ENCODE measurements at regions not wholly inside any gene's neighbourhood (a gene's known extent, or its start where the extent isn't known, plus 50 kb on each side); places are given as distances from the start of the nearest gene placed in this dataset.
A peak's percentile ranks its signal among the peaks of the same experiment; 100 is the strongest.

GRCh38 chr4:181004056-181004455, 1239.1 kb upstream of the TENM3 start:
- DNase-seq (ENCODE audit: low spot score): no peak

GRCh38 chr4:181006499-181007260, 1236.5 kb upstream of the TENM3 start:
- no peak for DNase-seq (ENCODE audit: low spot score)

GRCh38 chr4:181007751-181008150, 1235.5 kb upstream of the TENM3 start:
- DNase-seq (ENCODE audit: low spot score): no peak

DNA sequence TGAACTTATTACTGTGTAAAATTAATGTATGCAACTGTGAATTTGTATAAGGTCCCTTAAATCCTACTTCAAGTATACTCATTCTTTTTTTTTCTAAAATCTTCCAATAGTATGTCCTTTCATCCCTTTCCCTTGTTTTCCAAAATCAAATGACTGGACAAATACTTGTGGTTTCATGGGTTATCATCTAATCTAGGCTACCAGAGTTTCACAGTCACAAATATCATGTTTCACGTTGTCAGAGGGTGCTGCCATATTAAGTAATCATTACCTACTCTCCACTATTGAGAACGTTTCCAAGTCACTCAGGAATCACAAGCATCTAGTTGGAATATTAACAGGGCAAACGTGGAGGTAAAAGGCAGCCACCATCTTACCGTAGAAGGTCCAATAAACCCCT, 1235.0 kb upstream of the TENM3 start:
- DNase-seq (ENCODE audit: low spot score): no peak

- no peak for DNase-seq (ENCODE audit: low spot score)
Measured at GRCh38 chr4:181013162-181013561, 1230.0 kb upstream of the TENM3 start.

DNA sequence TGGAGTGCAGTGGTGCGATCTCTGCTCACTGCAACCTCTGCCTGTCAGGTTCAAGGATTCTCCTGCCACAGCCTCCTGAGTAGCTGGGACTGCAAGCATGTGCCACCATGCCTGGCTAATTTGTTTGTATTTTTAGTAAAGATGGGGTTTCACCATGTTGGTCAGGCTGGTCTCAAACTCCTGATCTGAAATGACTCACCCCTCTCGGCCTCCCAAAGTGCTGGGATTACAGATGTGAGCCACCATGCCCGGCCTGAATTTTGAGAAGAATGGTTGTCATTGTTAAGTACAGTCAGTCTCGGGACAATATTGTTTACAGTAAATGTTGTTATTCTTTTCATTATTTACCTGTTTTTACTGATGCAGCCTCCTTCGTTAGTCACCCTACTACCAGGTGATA, 1226.2 kb upstream of the TENM3 start:
- no peak for DNase-seq (ENCODE audit: low spot score)

DNA sequence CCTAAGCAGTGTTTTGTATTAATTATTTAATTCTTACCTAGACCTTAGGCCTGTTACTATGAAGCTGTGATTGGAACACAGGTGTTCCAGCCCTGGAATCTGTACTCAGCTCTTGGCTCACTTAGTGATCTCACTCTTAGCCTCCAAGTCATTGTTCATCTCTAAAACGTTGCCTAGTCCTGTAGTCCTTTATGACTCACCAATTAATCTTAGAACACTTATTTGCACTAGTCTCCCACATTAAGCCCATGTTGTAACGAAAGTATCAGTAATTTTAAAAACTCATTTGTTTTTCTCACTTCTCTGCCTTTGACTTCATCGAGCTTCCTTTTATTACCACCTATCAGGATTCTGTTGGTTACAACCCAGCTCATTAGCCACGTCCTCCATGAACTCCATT, 1224.7 kb upstream of the TENM3 start:
- DNase-seq (ENCODE audit: low spot score): peak; percentile 3

DNA sequence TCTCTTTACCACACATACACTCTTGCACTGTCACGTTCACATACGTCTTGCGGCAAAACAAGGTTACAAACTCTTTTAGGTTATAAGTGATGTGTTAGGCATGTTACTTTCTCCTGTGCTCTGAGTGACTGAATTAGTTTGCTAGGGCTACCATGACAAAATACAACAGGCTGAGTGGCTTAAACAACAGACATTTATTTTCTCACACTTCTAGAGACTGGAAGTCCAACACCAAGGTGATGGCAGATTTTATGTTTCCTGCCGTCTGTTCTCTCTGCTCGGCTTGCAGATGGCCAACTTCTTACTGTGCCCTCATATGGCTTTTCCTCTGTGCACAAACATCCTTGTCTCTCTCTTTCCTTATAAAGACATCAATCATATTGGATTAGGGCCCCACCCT, 1224.3 kb upstream of the TENM3 start:
- no peak for DNase-seq (ENCODE audit: low spot score)

DNA sequence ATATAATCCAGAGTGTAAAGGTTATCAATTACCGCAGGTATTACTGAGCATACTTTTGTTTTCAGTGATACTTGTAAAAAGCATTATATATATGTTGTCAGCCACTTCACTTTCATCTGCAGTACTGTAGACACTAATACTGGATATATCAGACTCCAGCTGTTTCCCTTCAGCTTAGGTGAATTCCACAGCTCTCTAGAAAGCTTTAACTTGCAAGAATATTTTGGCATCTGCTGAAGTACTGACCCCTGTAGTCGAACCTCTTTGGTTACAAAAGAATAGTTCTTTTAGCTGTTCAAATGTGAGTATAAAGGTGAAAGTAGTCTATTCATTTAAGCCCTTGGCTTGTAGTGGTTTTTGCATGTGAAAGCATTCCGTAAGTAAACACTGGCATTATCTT, 1222.7 kb upstream of the TENM3 start:
- no peak for DNase-seq (ENCODE audit: low spot score)

DNA sequence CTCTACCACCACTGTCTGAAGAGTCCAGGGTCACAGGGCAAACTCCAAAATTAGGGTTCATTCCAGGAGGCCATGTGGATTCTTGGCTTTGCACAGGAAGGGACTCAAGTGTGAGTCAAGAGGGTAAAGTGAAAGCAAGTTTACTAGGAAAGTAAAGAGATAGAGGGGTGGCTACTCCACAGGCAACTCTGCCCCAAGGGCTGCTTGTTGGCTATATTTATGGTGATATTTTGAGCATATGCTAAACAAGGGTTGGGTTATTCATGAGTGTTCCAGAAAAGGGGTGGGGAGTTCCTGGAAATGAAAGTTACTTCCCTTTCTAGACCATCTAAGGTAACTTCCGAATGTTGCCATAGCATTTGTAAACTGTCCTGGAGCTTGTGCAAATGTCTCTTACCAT, 1222.0 kb upstream of the TENM3 start:
- DNase-seq (ENCODE audit: low spot score): no peak

DNA sequence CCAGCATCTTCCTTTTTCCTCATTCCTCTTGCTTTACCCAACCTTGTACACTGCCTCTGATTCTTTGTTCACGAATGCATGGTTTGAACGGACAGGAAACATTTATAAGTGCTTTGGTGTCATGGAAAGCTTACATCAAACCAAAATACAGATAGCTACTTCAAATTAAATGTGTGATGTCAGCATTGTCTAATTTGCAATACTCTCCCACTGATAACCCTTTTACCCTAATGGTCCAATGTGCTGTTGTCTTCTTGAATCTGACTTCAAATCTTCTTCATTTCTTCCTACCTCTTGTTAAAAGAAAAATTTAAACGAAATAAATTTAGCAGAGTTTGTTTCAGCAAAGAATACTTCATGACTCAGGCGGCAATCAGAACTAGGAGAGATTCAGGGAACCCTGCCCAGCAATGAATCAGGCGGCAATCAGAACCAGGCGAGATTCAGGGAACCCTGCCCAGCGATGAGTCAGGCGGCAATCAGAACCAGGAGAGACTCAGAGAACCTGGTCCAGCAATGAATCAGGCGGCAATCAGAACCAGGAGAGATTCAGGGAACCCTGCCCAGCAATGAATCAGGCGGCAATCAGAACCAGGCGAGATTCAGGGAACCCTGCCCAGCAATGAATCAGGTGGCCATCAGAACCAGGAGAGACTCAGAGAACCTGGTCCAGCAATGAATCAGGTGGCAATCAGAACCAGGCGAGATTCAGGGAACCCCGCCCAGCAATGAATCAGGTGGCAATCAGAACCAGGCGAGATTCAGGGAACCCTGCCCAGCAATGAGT, 1212.9 kb upstream of the TENM3 start:
- DNase-seq (ENCODE audit: low spot score): peak; percentile 26

DNA sequence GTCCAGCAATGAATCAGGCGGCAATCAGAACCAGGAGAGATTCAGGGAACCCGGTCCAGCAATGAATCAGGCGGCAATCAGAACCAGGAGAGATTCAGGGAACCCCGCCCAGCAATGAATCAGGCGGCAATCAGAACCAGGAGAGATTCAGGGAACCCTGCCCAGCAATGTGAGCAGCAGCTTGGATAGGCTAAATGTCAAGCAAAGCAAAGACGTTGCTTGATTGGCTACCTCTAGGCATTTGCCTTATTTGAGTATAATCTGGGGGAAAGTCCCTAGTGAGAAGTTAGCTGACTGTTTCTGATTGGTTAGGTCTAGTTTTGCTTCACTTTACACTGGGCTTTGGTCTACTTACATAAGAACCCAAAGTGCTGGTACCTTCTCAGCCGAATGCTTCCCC, 1212.2 kb upstream of the TENM3 start:
- peak; percentile 21 for DNase-seq (ENCODE audit: low spot score)

- no peak for DNase-seq (ENCODE audit: low spot score)
Measured at GRCh38 chr4:181043486-181043885, 1199.7 kb upstream of the TENM3 start.

DNA sequence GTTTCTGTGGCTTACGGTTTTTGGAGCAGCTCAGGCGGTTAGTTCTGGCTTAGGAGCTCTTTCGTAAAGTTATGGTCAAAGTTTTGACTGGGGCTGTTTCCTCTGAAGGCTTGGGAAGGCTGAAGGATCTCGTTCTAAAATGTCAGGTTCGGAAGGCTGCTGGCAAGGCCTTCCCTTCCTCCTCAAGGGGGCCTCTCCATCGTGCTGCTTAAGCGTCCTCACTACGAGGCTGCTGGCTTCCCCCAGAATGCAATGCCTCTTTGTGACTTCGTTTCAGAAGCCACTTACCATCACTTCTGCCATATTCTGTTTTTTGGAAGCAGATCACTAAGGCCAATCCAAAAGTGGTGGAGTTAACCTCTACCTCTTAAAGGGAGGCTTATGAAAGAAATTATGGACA, 1196.4 kb upstream of the TENM3 start:
- no peak for DNase-seq (ENCODE audit: low spot score)

DNA sequence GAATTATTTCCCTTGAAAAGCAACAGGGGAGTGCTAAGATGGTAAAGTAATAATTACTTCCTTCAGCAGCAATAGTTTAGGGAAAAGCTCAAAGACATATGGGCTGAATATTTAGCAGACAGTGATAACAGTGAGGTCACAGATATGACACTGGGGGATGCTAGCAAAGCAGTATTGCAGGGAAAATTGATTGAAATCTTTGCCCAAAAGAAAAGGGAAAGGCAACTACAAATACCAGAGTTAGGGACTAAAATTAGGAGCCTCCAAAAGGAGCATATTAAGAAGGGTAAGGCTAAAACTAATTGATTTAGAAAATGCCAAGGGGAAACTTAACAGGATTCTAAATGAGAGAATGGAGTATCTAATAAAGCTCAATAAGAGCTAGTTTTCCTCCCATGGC, 1191.3 kb upstream of the TENM3 start:
- no peak for DNase-seq (ENCODE audit: low spot score)

GRCh38 chr4:181061787-181062186, 1181.4 kb upstream of the TENM3 start:
- no peak for DNase-seq (ENCODE audit: low spot score)

DNA sequence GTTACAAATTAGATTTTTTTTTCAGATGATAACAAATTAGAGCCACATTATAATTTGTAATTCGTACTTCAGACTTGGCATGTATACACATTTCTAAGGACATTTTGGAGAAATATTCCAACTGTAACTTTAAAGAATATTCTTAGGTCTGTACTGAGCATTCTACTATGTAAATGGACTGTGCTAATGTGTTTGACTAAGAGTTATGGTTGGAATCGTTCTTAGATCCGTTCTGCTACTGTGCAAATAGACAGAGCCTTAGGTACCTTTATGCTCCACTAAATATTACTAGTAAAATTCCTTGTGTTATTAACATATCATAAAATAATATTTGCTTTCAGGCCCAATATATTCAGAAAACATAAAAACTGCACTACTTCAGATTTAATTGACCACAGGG, 1180.0 kb upstream of the TENM3 start:
- DNase-seq (ENCODE audit: low spot score): no peak

GRCh38 chr4:181077341-181077740, 1165.9 kb upstream of the TENM3 start:
- DNase-seq (ENCODE audit: low spot score): no peak

- DNase-seq (ENCODE audit: low spot score): no peak
Measured at GRCh38 chr4:181078196-181078595, 1165.0 kb upstream of the TENM3 start.

DNA sequence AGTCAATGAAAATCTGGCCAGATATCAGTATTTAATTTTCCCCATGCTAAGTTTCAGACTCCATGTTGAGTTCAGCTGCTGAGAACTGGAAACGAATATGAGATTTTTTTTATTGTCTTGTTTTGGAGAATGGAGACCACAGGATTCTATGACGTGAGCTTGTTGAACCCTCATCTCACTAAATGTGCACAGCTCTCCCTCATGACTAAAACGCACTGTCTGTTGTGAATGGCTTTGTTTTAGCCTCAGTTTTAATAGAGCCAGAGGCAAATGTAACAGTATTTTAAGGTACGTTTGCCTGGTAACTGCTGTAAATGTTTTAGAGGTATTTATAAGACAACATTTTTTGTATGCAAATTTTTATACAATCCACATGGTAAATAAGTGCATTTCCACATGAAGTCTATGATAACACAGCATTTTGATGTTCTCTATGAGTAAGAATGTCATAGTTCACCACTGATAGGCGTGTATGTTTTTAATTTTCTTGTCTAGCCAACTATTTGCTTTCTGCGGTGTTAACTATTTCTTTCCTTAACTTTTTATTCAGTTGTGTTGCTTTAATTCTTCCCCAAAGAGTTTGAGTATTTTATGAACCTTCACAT, 1159.3 kb upstream of the TENM3 start:
- no peak for DNase-seq (ENCODE audit: low spot score)

DNA sequence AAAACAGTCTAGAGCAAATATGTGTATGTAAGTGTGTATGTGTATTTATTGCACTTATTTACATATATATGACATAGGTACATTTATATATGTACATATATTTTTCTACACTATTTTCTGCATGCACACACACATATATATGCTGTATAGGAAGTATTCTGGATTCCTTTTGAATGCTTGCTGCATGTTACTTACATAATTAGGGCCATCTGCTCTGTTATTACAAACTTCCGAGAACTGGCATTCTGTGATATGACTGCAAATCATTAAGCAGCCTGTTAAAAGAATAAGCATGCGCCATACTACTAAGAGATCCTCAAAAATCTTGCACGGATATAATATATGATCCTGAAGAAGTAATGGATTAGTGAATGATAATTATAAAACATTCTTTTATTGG, 1157.6 kb upstream of the TENM3 start:
- DNase-seq (ENCODE audit: low spot score): no peak

DNA sequence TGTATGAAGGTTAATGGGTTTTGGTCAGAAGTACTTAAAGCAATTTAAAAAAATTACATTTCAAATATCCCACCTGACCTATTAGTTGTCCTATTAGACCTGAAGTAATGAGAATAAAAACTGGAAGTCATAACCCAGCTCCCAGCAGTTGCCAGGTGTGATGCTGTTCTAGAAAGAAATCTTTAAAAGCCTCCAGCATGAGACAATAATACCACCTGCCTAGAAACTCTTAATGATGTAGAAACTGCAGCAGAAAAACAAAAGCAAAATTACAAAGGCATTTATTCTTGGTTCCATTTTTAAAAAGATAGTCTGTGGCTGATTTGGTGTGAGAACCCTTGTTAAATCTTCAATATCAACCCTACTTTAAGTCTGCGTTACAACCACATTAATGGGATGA, 1137.7 kb upstream of the TENM3 start:
- DNase-seq (ENCODE audit: low spot score): no peak

DNA sequence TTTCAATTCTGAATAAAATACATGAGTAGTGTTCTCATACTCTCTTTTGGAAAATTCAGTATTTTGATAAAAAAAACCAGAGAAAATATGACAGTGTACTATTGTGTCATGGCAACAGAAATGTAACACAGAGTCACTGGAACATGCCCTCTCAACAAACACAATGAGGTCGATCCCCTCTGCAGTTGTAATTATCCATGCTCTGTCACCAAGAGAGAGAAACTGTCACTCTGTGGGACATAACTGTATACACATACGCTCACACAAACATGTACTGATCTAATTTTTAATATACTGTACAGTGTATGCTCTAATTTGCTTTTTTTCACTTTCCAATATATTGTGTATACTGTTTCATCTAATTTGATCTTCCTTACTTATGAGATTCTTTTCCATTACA, 1136.8 kb upstream of the TENM3 start:
- DNase-seq (ENCODE audit: low spot score): no peak
